ENCODE measurements at regions not wholly inside any gene's neighbourhood (a gene's known extent, or its start where the extent isn't known, plus 50 kb on each side); places are given as distances from the start of the nearest gene placed in this dataset.

GRCh38 chr16:16790597-16790996, 411.7 kb downstream of the NPIPA7 start:
- no peak for TF ChIP-seq CTCF (IDR thresholded peaks at IDR 0.05)
- no peak for TF ChIP-seq ZFX (IDR thresholded peaks at IDR 0.05; ENCODE audit: borderline replicate concordance)
